ENCODE measurements at regions not wholly inside any gene's neighbourhood (a gene's known extent, or its start where the extent isn't known, plus 50 kb on each side); places are given as distances from the start of the nearest gene placed in this dataset.

DNA sequence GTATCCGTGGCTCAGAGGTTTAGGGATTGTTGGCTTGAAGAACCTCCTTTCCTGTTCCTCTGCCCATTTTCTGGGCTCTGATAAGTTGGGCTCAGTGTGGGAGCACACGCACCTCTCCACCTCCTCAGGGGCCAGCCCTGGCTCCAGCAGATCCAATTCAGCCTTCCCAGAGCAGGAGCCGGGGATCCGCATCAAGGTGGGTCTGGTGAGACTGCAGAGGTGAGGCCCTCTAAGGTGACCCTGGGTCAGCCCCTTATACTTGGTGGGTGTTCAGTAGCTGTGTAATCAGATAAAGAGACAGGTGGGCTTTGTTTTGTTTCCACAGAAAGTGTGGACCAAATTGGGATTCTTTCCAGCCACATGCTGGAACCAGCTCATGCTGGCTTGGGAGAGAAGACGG lies 1466.0 kb downstream of the TBC1D22A start:
- no peaks in the 10 kb centered on the region for H3K4me1 ChIP-seq (ENCODE audit: control insufficient read depth, insufficient read depth, low read length)
- no peak overlapping the region for H3K27ac ChIP-seq (ENCODE audit: low read length)
- Mint-ChIP-seq H3K9me3 (peaks cover 0 to 13% of the 10 kb centered on the region in 2 donors), H3K36me3 (peaks cover 18% of the 10 kb centered on the region), H3K4me3 (no peak overlapping the region), H3K27ac (no peak overlapping the region), H3K27me3 (ENCODE audit: low read depth in 2 of 2) (peaks cover 36 to 52% of the 10 kb centered on the region in 2 donors), H3K4me1 (no peaks in the 10 kb centered on the region)
- intact Hi-C loops (cut with micrococcal nuclease) = no loop called here
- DNase-seq = no peak
- no peaks in the 10 kb centered on the region for H3K27me3 ChIP-seq (ENCODE audit: control insufficient read depth, insufficient read depth, low read length)
- ATAC-seq = no peak
- 94% methylated on average over 5 of the region's 5 CpGs for WGBS (ENCODE audit: insufficient coverage)
- TF ChIP-seq, protein P1, sequence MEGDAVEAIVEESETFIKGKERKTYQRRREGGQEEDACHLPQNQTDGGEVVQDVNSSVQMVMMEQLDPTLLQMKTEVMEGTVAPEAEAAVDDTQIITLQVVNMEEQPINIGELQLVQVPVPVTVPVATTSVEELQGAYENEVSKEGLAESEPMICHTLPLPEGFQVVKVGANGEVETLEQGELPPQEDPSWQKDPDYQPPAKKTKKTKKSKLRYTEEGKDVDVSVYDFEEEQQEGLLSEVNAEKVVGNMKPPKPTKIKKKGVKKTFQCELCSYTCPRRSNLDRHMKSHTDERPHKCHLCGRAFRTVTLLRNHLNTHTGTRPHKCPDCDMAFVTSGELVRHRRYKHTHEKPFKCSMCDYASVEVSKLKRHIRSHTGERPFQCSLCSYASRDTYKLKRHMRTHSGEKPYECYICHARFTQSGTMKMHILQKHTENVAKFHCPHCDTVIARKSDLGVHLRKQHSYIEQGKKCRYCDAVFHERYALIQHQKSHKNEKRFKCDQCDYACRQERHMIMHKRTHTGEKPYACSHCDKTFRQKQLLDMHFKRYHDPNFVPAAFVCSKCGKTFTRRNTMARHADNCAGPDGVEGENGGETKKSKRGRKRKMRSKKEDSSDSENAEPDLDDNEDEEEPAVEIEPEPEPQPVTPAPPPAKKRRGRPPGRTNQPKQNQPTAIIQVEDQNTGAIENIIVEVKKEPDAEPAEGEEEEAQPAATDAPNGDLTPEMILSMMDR (IDR thresholded peaks at IDR 0.05) = no peak
- H3K4me3 ChIP-seq (ENCODE audit: low read length) = no peak overlapping the region
- no peaks in the 10 kb centered on the region for H3K9me3 ChIP-seq (ENCODE audit: control insufficient read depth, insufficient read depth, low read length)
- H3K36me3 ChIP-seq (ENCODE audit: control insufficient read depth, insufficient read depth, low read length) = no peaks in the 10 kb centered on the region

DNA sequence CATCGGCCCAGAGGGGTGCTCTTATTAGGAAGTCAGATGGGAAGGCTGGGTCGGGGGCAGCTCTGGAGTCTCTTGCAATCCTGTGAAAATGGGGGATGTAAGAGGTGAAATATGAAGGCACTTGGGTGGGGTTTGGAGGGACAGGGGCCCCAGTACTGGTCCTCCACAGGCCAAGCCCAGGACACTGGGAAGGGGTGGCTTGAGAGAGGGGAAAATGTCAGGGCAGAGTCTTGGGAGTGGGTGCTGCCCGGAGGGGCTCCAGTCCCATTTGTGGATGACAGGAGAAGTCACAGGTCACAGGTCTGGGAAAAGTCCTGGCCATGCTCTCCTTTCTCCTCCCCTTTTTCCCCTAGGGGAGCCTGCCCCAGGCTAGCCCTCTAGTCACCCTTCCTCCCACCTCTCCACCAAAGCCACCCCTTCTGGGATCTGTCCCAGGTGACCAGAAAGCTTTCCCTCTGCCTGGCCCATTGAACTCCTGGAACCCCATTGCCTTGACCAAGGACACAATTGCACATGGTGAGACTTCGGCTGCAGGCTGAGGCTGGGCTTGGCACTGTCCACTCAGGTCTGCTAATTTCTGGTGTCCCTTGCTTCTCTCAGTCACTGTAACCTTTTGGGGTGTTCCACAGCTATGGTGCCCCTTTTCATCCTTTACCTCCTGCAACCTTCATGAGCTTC lies 1465.0 kb downstream of the TBC1D22A start:
- intact Hi-C loops (cut with micrococcal nuclease) = no loop called here
- WGBS (ENCODE audit: insufficient coverage) = 93% methylated on average over 4 of the region's 4 CpGs
- no peak overlapping the region for H3K27ac ChIP-seq (ENCODE audit: low read length)
- Mint-ChIP-seq H3K9me3 (peaks cover 0 to 7% of the 10 kb centered on the region in 2 donors), H3K4me3 (no peak overlapping the region), H3K4me1 (no peaks in the 10 kb centered on the region), H3K27me3 (ENCODE audit: low read depth in 2 of 2) (peaks cover 32 to 52% of the 10 kb centered on the region in 2 donors), H3K36me3 (peaks cover 9% of the 10 kb centered on the region), H3K27ac (no peak overlapping the region)
- ATAC-seq = no peak
- H3K36me3 ChIP-seq (ENCODE audit: control insufficient read depth, insufficient read depth, low read length) = no peaks in the 10 kb centered on the region
- no peak overlapping the region for H3K4me3 ChIP-seq (ENCODE audit: low read length)
- no peaks in the 10 kb centered on the region for H3K9me3 ChIP-seq (ENCODE audit: control insufficient read depth, insufficient read depth, low read length)
- DNase-seq = no peak
- H3K4me1 ChIP-seq (ENCODE audit: control insufficient read depth, insufficient read depth, low read length) = no peaks in the 10 kb centered on the region
- TF ChIP-seq, protein P1 (IDR thresholded peaks at IDR 0.05) = no peak
- H3K27me3 ChIP-seq (ENCODE audit: control insufficient read depth, insufficient read depth, low read length) = no peaks in the 10 kb centered on the region

DNA sequence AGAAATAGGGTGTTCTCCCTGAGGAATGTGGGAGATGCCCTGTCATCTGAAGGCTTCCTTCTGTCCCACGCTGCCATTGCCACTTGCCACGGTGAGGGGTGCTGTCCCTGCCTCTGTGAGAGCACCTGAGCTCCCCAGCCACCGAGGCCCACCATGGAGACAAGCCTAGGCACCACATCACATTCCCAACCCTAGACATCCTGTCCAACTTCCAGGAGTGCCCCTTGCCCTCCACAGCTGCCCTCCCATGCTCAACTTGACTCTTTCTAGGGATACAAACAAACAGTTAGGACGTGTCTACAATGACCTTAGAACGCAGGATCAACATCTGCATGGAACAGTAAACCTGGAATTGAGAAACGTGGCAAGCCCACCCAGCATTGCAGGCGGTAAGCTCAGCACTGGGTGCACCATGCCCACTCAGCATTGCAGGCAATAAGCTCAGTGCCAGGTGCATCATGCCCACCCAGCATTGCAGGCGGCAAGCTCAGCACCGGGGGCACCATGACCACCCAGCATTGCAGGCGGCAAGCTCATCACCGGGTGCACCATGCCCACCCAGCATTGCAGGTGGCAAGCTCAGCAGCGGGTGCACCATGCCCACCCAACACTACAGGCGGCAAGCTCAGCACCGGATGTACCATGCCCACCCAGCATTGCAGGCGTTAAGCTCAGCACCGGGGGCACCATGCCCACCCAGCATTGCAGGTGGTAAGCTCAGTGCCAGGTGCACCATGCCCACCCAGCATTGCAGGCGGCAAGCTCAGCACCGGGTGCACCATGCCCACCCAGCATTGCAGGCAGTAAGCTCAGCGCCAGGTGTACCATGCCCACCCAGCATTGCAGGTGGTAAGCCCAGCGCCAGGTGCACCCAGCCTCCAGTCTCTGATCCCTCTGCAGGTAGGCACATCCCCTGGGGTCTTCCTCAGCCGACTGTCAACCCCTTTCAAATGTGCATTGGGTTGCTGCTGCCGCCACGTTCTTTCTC lies 1463.9 kb downstream of the TBC1D22A start:
- H3K4me1 ChIP-seq (ENCODE audit: control insufficient read depth, insufficient read depth, low read length) = no peaks in the 10 kb centered on the region
- Mint-ChIP-seq H3K9me3 (no peaks in the 10 kb centered on the region), H3K27ac (no peak overlapping the region), H3K4me1 (no peaks in the 10 kb centered on the region), H3K36me3 (no peaks in the 10 kb centered on the region), H3K4me3 (no peak overlapping the region), H3K27me3 (ENCODE audit: low read depth in 2 of 2) (peaks cover 25 to 50% of the 10 kb centered on the region in 2 donors)
- H3K36me3 ChIP-seq (ENCODE audit: control insufficient read depth, insufficient read depth, low read length) = no peaks in the 10 kb centered on the region
- H3K9me3 ChIP-seq (ENCODE audit: control insufficient read depth, insufficient read depth, low read length) = no peaks in the 10 kb centered on the region
- no peak overlapping the region for H3K27ac ChIP-seq (ENCODE audit: low read length)
- TF ChIP-seq, protein P1 (IDR thresholded peaks at IDR 0.05) = no peak
- intact Hi-C loops (cut with micrococcal nuclease) = no loop called here
- H3K27me3 ChIP-seq (ENCODE audit: control insufficient read depth, insufficient read depth, low read length) = no peaks in the 10 kb centered on the region
- ATAC-seq (no peak), DNase-seq (no peak)
- no peak overlapping the region for H3K4me3 ChIP-seq (ENCODE audit: low read length)
- WGBS (ENCODE audit: insufficient coverage) = 86% methylated on average over 23 of the region's 23 CpGs
